Sciatic nerve (tissue), 2 donors: ENCODE measurements at regions not wholly inside any gene's neighbourhood (a gene's known extent, or its start where the extent isn't known, plus 50 kb on each side); places are given as distances from the start of the nearest gene placed in this dataset.

Experiments used
- ATAC-seq: fragments of 200-7000 bp; cut with Tn5 transposase; one replicate; pipeline ENCODE4 v1.9.1; 2020; ENCODE audit warnings: mild to moderate bottlenecking, moderate library complexity
- DNase-seq: peaks from one replicate; pipeline ENCODE4 v3.0.0-alpha.2; 2020; ENCODE audit warnings: low spot score
- intact Hi-C: fragments of 100-400 bp; cut with DNase I; formaldehyde crosslinking; loops from one replicate; pipeline ENCODE4 v1.14.2; 2022
- donor health status: DM: no; HTN: no; CAD: no.
- donor health status: DM: no; HTN: no; CAD: no.

DNA sequence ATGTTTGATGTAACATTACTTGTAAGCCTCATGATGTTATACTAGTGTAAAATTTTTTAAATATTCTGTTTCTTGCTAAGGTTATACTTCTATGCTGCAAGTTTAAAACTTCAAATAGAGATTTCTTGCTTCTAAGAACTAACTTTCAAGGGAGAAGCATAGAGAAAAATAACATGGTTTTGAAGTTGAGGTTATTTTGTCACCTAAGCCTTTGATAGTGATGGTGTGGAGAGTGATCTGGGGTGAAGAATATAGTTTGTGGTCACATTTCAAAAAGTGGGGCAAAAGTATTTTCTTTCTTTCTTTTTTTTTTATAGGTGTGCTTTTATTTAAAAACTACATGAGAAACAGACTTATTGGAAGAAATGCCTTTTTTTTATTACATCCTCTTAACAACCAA lies 162.4 kb downstream of the GATA3 start:
- DNase-seq (no peak), ATAC-seq (no peak)
- intact Hi-C loops: no loop called here

DNA sequence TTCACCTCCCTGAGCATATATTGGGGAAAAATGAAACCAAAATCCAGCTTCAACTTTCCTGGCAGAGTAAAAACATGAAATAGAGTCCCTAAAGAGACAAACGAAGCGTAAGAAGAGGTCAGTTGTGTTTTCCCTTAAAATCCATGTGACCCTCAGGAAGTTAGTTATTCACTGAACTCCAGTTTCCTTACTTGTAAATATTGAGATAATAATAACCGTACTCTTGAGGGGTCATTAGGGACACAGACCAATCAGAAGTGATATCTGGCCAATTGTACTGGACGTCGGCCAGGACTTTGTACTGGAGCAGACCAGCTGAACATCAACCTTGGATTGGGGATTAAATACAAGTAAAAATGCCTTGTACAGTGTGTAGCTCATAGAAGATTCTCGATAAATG lies 167.0 kb downstream of the GATA3 start:
- intact Hi-C loops: no loop called here
- ATAC-seq (peak; percentile 86), DNase-seq (peak; percentile 63)

DNA sequence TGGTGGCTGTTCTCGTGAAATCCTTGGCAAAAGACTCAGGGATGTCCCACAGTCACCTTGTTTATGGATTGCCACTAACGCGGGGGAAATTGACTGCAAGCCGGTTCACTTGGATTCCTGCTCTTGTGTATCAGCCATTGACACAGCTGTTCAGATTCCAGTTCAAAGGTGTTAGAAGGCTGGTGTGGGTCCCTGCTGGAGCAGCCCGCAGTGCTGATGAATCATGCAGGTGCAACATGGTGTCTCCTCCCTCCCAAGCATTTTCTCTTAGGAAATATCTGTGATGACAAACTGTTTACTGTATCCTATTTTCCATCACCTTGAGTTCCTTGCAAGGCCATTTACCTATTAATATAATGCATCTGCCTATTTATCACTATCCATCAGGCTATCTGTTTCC lies 170.1 kb downstream of the GATA3 start:
- DNase-seq: no peak
- ATAC-seq: no peak
- intact Hi-C loops: no loop called here

DNA sequence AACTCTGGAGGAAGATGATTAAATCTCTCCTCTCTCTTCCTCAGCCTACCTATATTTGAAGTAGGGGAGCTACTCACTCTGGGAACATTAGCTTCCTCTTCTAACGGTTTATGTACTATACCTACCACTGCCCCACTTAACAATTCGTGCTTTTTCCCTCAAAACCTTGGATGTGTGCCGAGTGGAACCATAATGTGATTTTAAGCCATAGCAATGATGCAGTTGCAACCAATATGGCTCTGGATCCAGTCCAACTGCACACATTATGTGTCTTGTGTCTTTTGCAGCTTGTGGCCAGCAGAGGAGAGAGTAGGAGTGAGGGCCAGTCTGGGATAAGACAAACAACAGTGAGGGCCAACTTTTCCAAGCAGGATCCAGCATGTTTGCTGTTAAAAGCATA lies 170.7 kb downstream of the GATA3 start:
- intact Hi-C loops: no loop called here
- ATAC-seq (no peak), DNase-seq (no peak)

DNA sequence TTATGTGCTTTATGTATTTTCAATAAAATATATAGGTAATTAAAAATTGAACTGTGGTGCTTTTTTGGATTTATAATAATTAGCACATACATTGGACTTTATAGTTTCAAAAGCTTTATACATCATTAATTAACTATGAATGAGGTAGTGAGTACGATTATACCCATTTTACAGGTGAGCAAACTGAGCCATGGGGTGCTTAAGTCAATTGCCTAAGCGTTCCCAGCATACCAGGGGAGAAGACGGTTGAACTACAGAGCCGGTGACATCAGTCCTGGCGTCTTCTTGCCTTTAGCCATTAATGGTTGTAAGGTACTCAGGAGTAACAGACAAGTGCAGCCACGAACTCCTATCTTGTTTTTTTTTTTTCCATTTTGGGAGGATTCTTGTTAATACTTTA lies 172.8 kb downstream of the GATA3 start:
- intact Hi-C loops: no loop called here
- DNase-seq (no peak), ATAC-seq (no peak)

DNA sequence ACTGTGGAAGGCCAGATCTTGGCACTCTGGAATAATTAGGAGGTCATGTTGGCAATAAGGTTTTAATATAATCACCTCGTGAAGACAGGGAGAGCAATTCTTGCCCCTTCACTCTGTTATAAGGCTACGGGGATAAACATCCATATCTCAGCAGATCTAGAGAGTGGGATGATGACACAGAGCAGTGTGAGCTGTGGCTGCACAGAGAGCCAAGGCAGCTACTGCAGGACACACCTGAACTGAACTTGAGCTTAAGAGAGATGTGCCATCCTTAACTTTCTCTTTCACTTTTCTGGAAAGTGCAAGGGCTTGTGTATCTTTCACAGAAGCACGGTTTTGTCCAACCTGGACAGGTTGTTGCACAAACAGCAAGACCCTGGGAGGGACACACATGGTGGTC lies 174.7 kb downstream of the GATA3 start:
- intact Hi-C loops: no loop called here
- DNase-seq (no peak), ATAC-seq (no peak)

DNA sequence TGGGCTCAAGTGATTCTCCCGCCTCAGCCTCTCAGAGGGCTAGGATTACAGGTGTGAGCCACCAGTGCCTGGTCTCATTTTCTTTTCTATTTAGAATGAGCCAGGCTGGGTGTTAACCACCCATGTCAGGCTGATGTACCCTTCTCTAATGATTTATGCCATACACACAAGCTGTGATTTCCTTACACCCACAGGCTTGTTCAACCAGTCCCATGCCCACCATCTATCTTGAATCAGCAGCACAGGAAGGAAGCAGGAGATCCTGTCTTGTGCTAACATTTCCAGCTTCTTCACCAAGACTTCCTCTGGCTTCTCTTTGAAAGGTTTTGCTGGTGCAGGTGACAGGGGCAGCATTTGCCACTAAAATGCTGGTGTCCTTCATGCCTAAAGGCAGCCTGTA lies 176.4 kb downstream of the GATA3 start:
- DNase-seq (no peak), ATAC-seq (no peak)
- intact Hi-C loops: no loop called here

DNA sequence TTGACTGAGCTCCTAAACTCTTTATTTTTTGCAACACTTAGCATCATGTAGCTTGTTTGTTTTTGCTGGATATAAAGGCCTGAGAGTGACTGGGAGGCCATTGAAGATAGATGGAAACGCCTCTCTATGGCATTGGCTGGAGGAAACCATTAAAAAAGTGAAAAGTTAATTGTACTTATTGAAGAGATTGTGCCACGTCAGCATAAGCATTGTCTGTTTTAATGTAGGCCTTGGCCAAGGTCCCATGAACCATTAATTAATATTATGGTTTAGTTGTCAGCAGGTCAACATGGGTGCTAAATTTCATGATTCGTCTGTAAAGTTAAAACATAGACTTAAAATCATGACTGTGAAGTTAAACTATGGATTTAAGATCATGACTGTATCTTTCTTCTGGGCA lies 178.6 kb downstream of the GATA3 start:
- DNase-seq (no peak), ATAC-seq (no peak)
- intact Hi-C loops: no loop called here

DNA sequence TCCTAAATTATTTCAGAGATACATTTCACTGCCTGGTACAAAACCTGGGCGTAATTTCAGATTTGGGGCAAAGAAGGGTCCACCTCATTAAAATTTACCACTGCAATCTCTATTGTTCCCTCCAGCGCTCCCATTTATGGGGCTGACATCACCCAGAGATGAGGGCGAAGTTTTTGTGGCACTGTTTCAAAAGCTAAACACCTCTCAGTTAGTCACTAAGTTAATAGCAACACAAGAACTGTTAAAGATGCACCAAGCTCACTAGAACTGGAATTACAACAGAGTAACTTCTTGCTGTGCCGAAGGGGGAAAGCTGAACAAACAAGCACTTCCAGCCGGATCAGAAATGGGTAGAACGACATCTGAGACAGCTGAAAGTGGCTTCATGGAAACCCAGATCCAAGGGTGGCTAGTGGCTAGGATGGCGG lies 179.4 kb downstream of the GATA3 start:
- intact Hi-C loops: no loop called here
- ATAC-seq (no peak), DNase-seq (no peak)

DNA sequence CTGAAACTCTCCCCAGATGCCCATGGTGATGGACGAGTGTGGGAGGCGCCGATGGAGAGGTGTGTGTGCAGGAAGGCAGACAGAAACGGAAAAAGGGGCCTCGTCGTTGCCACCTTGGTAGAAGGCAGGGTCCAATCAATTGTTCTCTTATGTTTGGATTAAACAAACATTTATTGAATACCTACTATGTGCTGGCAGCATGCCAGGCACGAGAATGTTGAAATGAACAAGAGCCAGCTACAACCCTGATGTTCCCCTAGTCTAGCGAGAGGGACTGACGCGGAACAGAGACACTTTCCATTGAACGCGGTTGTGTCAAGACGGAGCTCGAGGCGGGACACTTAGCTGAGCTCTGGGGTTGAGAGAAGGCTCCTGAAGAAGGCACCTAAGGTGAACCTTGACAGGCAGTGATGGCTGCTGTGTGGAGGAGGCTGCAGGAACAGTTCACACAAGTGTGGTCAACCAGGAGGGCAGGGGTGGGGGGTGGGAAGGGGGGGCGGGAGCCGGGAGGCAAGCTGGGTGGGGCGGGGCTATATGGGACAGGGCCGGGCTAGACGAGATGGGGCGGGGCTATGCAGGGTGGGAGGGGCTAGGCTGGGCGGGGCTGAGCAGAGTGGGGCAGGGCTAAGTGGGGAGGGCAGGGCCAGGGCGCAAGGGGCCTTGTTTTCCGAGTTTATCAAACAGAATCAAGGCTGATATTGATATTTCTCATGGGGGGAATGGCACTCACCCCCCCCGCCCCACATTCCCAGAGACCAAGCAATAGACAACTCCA lies 181.0 kb downstream of the GATA3 start:
- DNase-seq: no peak
- no peak for ATAC-seq
- intact Hi-C loops: no loop called here

DNA sequence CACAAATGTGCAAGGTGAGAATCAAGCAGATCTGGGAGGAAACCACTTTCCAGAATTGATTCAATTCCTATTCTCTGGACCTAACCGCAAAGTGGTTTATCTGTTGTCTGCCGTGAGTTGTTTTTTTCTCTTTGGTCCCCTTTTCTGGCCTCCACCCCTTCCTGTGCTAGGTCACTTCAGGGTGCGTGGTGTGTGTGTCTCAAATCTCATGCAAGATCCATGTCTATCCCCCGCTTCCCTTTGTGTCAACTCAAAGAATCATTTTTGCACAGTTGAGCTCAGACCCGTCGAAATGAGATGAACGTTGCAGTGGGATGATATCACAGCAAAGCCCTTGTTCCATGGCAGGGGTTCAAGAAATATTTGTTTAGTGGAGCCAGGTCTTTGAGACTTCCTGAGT lies 184.5 kb downstream of the GATA3 start:
- intact Hi-C loops: no loop called here
- ATAC-seq (no peak), DNase-seq (no peak)

DNA sequence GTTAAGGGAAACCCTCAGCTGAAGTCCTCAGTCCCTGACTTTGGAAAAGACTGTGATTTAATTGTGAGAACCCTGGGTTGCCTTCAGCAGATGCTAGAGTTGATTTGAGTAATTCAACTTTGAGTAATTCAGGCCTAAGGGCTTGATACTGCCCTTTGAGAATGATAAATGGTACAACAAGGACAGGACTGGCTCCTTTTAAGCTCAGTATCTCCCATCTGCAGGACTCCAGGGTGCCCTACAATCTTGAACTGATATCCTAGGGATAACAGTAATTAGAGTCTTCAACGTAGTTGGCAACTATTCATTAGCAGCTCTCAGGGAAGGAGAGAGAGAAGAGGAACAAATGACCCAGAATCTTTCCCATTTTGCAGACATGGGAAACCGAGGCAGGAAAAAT lies 186.4 kb downstream of the GATA3 start:
- ATAC-seq (no peak), DNase-seq (no peak)
- intact Hi-C loops: no loop called here

DNA sequence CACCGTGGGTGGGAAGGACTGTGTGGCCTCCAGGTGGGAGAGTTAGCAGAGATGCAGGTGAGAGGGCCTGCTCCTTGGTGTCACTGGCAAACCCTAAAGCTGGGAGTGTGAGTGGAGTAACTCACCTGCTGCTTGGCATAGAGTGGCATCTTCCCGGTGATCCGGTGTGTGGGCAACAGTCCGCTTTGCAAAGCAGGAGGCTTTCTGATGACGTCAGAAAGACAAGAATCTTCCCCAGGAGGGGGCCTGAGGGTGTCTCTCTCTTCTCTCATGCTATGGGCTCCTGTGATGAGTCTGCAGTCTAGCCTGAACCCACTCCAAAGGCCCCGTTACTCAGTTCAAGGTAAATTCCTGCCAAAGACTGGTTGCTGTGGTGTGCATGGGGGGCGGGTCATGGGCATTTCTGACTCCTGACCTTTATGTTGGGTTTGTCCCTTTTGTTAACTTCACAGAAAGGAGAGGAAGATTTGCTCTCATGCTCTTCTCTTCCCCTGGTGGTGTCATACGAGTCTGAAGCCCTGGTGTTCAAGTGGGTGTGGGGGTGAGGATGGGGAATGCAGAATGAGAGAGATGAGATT lies 187.9 kb downstream of the GATA3 start:
- intact Hi-C loops: no loop called here
- ATAC-seq (no peak), DNase-seq (no peak)

DNA sequence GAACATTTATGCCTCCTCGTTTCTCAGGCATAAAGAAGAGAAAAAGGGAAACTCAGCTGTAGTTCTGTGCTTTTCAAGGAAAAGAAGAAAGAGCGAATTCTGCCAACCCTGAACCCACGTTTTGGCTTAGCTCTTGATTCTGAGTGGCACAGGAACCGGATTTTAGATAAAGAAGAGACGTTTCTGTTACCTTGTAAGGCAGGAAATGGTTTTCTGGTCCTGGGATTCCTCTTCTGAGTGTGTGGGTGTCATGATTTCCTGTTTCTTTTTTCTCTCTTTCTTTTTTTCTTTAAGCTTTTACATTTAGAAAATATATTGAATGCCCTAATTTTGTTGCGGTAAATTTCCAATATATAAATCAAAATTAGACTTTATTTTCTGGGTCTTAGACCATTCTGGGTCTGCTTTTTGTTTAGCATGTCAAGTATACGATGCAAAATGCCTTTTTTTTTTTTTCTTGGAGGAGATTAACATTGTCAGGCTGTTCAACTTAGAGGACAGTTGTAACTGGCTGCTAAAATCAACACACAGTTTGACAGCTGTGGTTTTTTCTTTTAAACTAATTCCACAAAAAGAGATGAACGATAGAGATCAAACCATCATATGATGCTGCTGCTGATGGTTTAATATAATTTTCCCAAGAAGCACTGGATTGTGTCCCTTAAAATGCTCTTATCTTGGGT lies 190.8 kb downstream of the GATA3 start:
- DNase-seq (no peak), ATAC-seq (no peak)
- intact Hi-C loops: no loop called here

DNA sequence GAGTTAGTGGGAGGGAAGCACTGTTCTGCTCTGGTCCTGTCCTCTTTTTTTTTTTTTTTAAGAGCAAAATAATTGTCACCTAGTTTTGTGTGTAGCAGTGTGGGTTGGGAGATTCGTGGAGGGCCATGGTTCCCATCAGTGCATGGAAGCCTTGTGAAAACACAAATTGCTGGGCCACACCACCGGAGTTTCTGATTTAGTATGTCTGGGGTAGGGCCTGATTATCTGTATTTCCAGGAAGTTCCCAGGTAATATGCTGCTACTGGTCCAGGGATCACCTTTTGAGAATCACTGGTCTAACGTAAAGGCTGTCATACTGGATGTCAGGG lies 191.3 kb downstream of the GATA3 start:
- no peak for DNase-seq
- ATAC-seq: no peak

DNA sequence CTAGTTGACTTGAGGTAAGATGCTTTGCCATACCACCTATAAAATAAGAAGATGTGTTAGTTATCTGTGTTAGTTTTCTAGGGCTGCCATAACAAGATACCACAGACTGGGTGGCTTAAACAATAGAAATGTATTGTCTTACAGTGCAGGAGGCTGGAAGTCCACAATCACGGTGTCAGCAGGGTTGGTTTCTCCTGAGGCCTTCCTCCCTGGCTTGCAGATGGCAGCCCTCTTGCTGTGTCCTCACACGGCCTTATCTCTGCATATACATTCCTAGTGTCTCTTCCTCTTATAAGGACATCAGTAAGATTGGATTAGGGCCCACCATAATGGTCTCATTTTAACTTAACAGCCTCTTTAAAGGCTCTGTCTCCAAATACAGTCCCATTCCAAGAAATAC lies 192.1 kb downstream of the GATA3 start:
- intact Hi-C loops: no loop called here
- ATAC-seq (no peak), DNase-seq (no peak)

More for the DNA sequence above, 191.3 kb downstream of the GATA3 start:
- intact Hi-C loops: no loop called here

DNA sequence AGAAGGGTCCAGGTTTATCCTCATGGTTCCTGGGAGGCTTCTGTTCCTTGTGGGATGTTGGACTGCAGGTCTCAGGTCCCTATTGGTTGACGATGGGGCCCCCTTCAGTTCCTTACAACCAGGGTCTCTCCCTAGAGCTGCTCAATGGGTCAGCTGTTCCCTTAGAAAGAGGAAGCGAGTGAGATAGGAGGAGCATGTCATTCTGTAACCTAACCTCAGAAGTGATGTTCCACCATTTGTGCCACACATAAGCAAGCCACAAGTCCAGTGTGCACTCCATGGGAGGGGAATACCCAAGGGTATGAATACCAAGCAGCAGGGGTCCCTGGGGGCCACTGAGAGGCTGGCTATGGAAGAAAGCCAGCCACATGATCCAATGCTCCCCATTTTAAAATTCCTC lies 192.7 kb downstream of the GATA3 start:
- no peak for DNase-seq
- ATAC-seq: no peak
- intact Hi-C loops: no loop called here

DNA sequence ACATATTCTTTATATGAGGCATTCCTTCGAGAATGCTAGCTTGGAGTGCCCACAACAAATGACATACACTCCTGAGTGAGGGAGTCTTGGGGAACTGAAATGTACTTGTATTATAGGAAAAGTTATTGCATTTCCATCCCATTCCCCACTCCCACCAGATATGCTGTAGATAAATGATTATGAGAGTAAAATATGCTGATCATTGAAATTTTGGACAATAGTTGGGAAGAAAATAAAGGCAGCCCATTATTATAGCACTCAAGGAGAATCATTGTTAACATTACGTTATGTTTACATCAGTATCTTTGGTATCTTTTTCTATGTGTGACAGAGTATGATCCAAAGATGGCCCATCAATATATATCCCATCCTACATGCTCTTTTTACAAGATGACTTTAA lies 194.4 kb downstream of the GATA3 start:
- DNase-seq (no peak), ATAC-seq (no peak)
- intact Hi-C loops: no loop called here

DNA sequence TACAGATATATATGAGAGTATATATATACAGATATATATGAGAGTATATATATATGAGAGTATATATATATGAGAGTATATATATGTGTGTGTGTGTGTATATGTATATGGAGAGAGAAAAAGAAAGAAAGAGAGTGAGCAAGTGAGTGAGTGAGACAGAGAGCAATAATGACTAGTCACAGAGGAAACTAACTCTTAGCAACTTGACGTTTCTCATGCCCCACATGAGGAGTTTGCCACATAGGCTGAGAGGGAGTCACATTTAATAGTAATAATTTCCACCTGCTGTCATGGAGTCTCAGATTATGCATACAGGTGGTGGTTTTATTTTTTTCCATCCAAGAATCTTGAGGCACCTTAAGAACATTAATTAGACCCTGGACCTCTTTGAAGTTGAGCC lies 199.9 kb downstream of the GATA3 start:
- ATAC-seq: no peak

DNA sequence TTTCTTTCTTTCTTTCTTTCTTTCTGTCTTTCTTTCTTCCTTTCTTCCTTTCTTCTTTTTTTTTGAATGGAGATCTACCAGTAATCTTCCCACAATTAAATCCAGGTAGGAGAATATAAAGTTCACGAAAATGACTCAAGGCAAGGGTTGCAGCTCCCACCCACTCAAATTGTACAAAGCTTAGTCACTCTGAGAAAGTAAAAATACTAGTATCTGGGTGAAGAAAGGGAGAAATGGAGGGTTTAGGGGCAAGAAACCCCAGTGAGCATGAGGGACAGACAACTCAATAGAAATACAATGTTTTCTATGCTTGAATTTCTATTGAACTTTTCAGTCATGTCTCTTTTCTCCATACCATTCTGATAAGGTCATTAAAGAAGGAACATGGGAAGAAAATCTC lies 200.8 kb downstream of the GATA3 start:
- ATAC-seq: no peak
- no peak for DNase-seq
- intact Hi-C loops: no loop called here

More for the DNA sequence above, 199.9 kb downstream of the GATA3 start:
- no peak for DNase-seq
- intact Hi-C loops: no loop called here

DNA sequence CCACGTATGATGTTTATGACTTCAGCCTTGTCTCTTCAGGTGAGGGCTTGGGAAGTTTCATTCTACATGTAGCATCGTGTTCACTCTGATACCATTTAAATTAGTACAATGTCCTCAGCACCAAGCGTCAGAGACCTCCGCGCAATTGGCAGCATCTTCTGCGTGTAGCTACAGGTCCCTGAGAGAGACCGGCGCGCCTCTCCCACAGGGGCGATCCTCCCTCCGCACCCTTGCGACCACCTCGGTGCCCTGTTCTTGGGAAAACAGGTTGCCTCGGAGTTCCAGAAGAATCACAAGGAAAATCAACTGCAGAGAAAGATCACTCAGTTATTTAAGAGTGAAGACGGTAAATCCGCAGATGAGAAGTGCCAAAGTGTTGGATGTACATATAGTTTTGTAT lies 206.2 kb downstream of the GATA3 start:
- DNase-seq (no peak), ATAC-seq (no peak)
- intact Hi-C loops: no loop called here
